HL-60/S4 treated with retinoic acid at 250 ng/mL for 4 days and 3 days (cell line): ENCODE measurements at regions not wholly inside any gene's neighbourhood (a gene's known extent, or its start where the extent isn't known, plus 50 kb on each side); places are given as distances from the start of the nearest gene placed in this dataset.
"Not testable (repeated sequence)": the region's sequence is repeated elsewhere in the genome, so short reads cannot be mapped to it uniquely, and the experiment has no call there.

Source experiments
- in situ Hi-C: fragments of 300-500 bp; cut with MboI; formaldehyde crosslinking; loops from 2 replicates; pipeline ENCODE4 v1.7.0; 2022; ENCODE audit warnings: low sequenced_read_pairs

DNA sequence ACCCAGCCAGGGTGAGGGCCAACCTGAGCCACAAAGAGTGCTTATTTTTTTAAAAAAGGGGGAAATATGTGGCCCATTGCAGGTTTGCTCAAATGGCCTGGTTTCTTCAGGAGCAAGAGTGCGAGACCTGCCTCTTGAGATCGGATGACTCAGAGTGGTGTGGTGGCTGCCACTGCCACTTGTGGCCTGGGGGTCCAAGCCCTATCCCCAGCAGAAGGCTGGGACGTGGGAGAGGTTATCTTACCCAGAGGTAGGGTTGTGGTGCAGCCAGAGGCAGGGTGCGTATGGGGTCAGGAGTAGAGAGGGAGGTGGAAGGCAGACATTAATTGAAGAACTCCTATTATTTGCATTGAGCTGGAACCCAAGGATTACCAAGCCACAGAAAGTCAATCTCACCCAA lies 83.2 kb upstream of the SMAD3 start:
- in situ Hi-C loops: no loop called here

- in situ Hi-C loops: no loop called here
These were observed 82.6 kb upstream of the SMAD3 start for GRCh38 chr15:66982816-66983215.

DNA sequence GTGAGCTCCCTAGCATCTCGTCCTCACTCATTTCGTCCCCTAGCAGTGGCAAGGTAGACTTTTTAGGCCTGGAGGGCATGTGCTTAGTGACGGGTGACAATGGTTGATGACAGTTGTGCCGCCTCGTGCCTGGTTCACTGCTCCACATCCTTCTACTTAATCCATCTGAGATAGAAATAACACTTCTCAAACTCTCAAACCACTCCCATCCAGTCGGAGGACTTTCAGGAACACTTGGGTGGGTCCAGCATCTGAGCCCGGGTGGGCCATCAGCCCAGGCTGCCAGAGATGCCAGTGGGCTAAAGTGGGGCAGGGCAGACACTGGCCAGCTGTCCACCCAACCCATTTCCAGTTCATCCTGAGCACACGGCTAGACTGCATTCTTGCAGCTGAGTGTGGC lies 79.7 kb upstream of the SMAD3 start:
- in situ Hi-C loops: no loop called here

- in situ Hi-C loops: no loop called here
These were observed 78.5 kb upstream of the SMAD3 start for GRCh38 chr15:66986951-66987350.

GRCh38 chr15:66993090-66993489 lies 72.3 kb upstream of the SMAD3 start:
- in situ Hi-C loops: no loop called here

DNA sequence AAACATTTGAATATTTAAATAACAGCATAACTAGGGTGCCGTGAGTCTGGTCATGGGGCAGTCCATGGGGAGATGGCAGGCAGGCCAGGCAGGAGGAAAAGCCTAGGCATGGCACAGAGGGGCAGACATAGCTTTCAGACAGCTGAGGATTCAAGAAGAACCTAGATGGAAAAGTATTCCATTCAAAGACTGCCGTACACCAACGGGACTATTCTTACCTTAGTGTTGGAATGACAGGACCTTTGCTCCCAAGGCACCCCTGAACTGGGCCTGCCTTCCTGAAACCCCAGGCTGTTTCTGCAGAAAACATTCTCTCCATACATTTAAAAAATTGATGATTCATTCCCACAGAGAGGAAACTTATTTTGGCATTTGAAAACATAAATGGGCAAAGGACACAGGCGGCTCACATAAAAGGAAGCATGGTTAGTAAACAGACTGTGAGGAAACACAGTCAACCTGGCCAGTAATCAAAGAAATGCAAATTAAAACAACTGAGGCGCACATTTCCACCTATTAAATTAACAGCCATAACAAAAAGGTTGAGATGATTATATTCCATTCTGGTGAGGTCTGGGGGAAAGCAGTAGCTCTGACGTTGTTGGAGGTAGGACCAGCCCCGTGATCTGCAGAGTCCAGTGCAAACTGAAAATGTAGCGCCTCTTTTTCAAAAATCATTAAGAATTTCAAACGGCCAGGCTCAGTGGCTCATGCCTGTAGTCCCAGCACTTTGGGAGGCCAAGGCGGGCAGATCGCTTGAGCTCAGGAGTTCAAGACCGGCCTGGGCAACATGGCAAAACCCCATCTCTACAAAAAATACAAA lies 71.3 kb upstream of the SMAD3 start:
- in situ Hi-C loops: no loop called here

GRCh38 chr15:66994927-66995656 lies 70.3 kb upstream of the SMAD3 start:
- in situ Hi-C loops: no loop called here

GRCh38 chr15:66996094-66996493 lies 69.3 kb upstream of the SMAD3 start:
- in situ Hi-C loops: no loop called here

- in situ Hi-C loops: no loop called here
These were observed 68.2 kb upstream of the SMAD3 start for GRCh38 chr15:66997212-66997611.

- in situ Hi-C loops: not testable (repeated sequence)
These were observed 67.2 kb upstream of the SMAD3 start for GRCh38 chr15:66998234-66998633.

DNA sequence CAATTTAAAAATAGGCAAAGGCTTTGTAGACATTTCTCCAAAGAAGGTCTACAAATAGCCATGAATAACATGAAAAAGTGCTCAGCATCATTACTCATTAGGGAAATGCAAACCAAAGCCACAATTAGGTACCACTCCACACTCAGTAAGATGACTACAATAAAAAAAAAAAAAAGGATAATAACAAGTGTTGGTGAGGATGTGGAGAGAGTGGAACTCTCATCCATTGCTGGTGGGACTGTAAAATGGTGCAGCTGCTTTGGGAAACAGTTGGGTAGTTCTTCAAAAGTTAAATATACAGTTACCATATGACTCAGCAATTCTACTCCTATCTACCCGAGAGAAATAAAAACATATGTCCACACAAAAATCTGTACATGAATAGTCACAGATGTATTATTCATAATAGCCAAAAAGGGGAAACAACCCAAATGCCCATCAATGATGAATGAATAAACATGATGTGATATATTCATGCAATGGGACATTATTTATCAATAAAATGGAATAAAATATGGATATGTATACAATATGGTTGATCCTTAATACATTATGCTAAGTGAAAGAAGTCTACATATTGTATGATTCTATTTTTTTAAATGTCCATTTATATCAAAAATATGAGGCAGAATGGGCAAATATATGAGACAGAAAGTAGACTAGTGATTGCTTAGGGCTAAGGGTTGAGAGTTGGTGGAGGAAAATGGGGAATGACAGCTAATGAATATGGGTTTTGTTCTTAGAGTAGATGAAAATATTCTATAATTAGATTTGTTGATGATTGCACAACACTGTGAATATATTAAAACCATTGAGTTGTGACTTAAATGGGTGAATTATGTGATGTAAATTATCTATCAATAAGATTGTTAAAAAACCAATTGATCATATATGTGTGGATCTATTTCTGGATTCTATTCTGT lies 66.1 kb upstream of the SMAD3 start:
- in situ Hi-C loops: no loop called here

DNA sequence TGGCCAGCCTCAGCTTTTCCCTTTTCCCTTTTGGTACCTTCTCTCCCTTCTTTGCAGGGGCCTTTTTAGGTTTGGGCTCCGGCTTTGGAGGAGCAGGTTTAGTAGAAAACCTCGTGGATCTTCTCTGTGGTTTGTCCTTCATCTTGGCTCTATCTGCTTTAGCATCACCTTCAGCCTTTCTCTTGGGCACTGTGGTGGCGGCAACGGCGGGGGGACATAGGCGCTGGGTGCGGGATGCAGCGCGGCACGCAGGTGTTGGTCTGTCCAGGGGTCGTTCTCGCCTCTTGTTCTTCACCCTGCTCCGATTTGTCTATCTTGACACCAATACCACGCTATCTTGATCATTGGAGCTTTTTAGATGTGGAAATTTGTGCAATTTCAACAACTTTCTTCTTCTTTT lies 64.5 kb upstream of the SMAD3 start:
- in situ Hi-C loops: no loop called here

DNA sequence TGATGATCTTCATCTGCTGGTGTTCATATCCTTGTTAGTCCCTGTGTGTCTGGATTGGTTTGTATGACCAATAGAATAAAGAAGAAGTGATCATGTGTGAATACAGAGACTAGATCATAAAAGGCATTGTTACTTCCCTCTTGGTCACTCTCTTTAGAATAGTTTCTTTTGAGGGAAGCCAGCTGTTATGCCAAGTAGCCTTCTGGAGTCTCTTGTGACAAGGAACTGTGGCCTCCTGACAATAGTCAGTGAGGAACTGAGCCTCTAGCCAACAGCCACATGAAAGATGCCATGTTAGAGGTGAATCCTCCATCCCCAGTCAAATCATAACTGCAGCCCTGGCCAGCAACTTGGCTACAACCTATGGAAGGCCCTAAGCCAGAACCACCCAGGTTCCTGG lies 63.0 kb upstream of the SMAD3 start:
- in situ Hi-C loops: no loop called here

DNA sequence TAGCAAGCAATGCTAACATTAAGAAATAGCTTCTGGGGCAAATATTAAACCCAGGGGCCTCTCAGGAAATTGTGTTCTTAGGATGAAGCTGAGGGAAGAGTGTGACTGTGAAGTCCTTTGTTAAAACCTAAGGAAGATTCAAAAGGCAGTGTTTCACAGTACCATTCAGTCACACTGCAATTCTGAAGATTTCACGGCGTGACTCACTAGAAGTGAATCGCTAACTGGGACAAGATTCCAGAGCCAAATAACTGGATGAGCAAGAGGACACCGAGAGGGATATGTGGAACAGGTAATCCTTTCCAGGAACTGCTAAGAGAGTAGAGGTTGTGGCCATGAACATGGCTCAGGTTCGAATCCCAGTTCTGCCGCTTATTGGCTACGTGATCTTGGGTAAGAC lies 61.8 kb upstream of the SMAD3 start:
- in situ Hi-C loops: no loop called here

GRCh38 chr15:67004142-67004541 lies 61.3 kb upstream of the SMAD3 start:
- in situ Hi-C loops: no loop called here

GRCh38 chr15:67005294-67005996 lies 60.0 kb upstream of the SMAD3 start:
- in situ Hi-C loops: no loop called here

DNA sequence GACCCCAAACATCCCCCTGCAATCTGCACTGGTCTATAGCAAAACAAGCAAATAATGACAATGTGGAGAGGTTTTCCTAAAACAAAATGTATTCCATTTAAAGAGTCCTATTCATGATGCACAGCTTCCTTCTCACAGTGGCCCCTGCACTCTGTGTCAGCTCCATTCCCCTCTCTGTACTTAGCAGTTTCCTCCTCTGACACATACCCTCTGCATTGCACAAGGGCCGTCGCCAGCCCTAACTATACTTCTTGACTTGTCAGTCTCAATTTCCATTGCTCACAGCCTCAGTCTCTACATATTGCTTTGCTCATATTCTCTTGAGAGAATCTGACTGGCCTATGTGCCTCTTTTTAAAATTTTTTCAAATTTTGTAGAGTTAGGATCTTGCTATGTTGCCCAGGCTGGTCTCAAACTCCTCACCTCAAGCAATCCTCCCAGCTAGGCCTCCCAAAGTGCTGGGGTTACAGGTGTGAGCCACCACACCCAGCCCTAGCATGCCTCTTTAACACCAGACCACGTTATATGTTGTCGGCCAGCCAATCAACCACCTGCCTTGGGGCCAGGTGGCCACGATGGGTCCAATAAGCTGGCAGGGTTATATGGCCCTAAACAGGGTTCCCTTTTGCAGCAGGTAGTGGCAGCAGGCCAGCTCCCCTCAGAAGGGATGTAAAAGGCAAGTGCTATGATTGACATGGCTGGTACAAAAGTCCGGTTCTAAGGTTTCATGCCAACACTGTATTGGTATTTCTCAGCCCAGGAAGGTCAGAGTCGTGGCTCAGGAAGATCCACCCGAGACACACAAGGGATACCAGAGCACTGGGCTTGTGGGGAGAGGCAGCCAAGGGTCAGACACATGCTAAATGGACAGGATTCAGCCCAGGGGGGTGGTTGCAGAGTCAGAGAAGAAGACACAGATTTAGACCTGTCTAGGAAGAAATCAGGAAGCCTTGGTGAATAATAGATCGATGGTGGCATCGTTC lies 59.0 kb upstream of the SMAD3 start:
- in situ Hi-C loops: no loop called here

DNA sequence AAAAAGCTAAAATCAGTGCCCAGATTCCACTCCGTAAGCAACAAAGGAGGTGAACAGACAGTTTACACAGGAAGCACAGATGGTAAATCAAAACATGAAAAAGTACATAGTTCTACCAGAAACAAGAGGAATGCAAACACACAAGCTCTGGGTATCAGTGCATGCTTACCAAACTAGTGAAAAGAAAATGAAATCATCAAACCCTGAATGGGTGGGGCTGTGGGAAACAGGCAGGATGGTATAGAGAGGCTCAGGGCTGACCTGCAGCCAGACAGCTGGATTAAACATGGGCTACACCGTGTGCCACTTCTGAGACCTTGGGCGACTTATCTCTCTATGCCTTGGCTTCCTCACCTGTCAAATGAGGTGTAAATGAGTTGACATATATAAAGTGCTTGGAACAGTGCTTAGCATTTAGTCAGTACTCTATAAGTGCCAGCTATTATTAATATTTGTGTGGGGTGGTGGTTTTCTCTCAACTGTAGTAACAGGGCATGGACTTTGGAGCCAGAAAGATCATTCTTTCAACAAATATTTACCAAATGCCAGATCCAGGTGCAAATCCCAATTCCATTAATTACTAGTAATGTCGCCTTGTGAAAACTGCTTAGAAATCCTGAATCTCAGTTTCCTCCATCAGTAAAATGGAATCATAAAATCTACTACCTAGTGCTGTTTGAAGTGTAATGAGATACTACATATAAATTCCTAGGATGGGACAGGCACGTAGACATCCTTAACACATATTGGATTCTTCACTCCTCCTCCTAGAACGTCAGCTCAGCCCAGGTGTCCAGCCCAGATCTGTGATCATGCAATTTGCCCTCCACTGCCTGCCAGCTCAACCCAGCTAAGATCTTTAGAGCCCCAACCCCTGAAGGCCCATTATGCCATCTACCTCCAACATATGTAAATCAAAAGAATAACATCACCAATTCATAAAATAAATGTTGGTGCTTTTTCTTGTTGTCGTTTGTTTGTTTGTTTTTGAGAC lies 55.5 kb upstream of the SMAD3 start:
- in situ Hi-C loops: no loop called here
